Keratinocyte (primary cell): ENCODE measurements at regions not wholly inside any gene's neighbourhood (a gene's known extent, or its start where the extent isn't known, plus 50 kb on each side); places are given as distances from the start of the nearest gene placed in this dataset.

Source experiments
- DNase-seq: peaks from one replicate; pipeline ENCODE4 v3.0.0-alpha.2; 2011; ENCODE audit warnings: low read depth, missing footprints, low spot score
- FAIRE-seq: peaks from 2 replicates; lab custom pipeline; 2011; peaks lifted over from hg19 to GRCh38; lab: Jason Lieb, UNC
- H2AFZ ChIP-seq: 2 replicates; pipeline ENCODE4 v1.6.0; 2012; ENCODE audit warnings: low read length, control low read depth, inconsistent platforms; ENCODE audit not compliant: control insufficient read depth
- H3K27ac ChIP-seq: 2 replicates; pipeline ENCODE4 v1.5.1; 2011; ENCODE audit warnings: low read length; ENCODE audit not compliant: control insufficient read depth, insufficient read depth
- H3K27me3 ChIP-seq: 3 replicates; pipeline ENCODE4 v1.6.0; 2011; ENCODE audit warnings: low read length; ENCODE audit not compliant: control insufficient read depth, insufficient read depth; ENCODE audit errors: extremely low read depth
- H3K36me3 ChIP-seq, 2 experiments: 2 replicates in 1 of 2; 3 replicates in 1 of 2; pipeline ENCODE4 v1.5.1; 2011; ENCODE audit warnings: low read length in 2 of 2, mild to moderate bottlenecking in 1 of 2; ENCODE audit not compliant: control insufficient read depth in 2 of 2, insufficient read depth in 2 of 2; ENCODE audit errors: extremely low read depth in 1 of 2
- H3K4me1 ChIP-seq: 3 replicates; pipeline ENCODE4 v1.5.1; 2011; ENCODE audit warnings: low read length; ENCODE audit not compliant: control insufficient read depth, insufficient read depth; ENCODE audit errors: extremely low read depth
- H3K4me2 ChIP-seq: 3 replicates; pipeline ENCODE4 v1.6.0; 2011; ENCODE audit warnings: low read depth, low read length; ENCODE audit not compliant: control insufficient read depth, insufficient read depth; ENCODE audit errors: extremely low read depth
- H3K4me3 ChIP-seq, 3 experiments: fragments of 200-600 bp in 1 of 3; sonication (generic) in 1 of 3; 2 replicates in 2 of 3; 3 replicates in 1 of 3; pipeline ENCODE4 v1.5.1; 2011 to 2016; ENCODE audit warnings: low read length in 3 of 3, mild to moderate bottlenecking in 3 of 3, control low read depth in 2 of 3, inconsistent platforms in 1 of 3, low read depth in 1 of 3, mixed read lengths in 1 of 3, mixed run types in 1 of 3, moderate library complexity in 1 of 3; ENCODE audit not compliant: control insufficient read depth in 2 of 3, insufficient read depth in 2 of 3; ENCODE audit errors: extremely low read depth in 1 of 3
- H3K79me2 ChIP-seq: 2 replicates; pipeline ENCODE4 v1.6.0; 2012; ENCODE audit warnings: low read length; ENCODE audit not compliant: control insufficient read depth, insufficient read depth
- H3K9ac ChIP-seq: 3 replicates; pipeline ENCODE4 v1.6.0; 2011; ENCODE audit warnings: low read length; ENCODE audit not compliant: control insufficient read depth, insufficient read depth; ENCODE audit errors: extremely low read depth
- H3K9me1 ChIP-seq: 3 replicates; pipeline ENCODE4 v1.6.0; 2011; ENCODE audit warnings: low read length; ENCODE audit not compliant: control insufficient read depth, insufficient read depth; ENCODE audit errors: extremely low read depth
- H3K9me3 ChIP-seq: 2 replicates; pipeline ENCODE4 v1.5.1; 2012; ENCODE audit warnings: low read depth, low read length; ENCODE audit not compliant: control insufficient read depth
- H4K20me1 ChIP-seq: 3 replicates; pipeline ENCODE4 v1.6.0; 2011; ENCODE audit warnings: low read length; ENCODE audit not compliant: control insufficient read depth, insufficient read depth; ENCODE audit errors: extremely low read depth
- EZH2 ChIP-seq: IDR thresholded peaks from one replicate; pipeline ENCODE4 v1.6.1; 2012; ENCODE audit warnings: inconsistent platforms, mild to moderate bottlenecking, low read length, moderate library complexity
- dilution Hi-C: fragments of 300-500 bp; cut with MboI; formaldehyde crosslinking; loops from one replicate; pipeline ENCODE4 v1.7.0; 2020; ENCODE audit warnings: low sequenced_read_pairs; ENCODE audit not compliant: extremely low pct_ligation_motif_present
- TF ChIP-seq, protein P1 (sequence below), 3 experiments: IDR thresholded peaks in 1 of 3; conservative IDR thresholded peaks in 1 of 3; optimal IDR thresholded peaks in 1 of 3; 2 replicates in 2 of 3; 3 replicates in 1 of 3; pipeline versions ENCODE3 to v1.5.1; 2011; ENCODE audit warnings: low read length in 3 of 3, mild to moderate bottlenecking in 3 of 3, moderate library complexity in 2 of 3, control low read depth in 1 of 3, inconsistent platforms in 1 of 3; ENCODE audit not compliant: insufficient read depth in 2 of 3; ENCODE audit errors: extremely low read depth in 1 of 3

DNA sequence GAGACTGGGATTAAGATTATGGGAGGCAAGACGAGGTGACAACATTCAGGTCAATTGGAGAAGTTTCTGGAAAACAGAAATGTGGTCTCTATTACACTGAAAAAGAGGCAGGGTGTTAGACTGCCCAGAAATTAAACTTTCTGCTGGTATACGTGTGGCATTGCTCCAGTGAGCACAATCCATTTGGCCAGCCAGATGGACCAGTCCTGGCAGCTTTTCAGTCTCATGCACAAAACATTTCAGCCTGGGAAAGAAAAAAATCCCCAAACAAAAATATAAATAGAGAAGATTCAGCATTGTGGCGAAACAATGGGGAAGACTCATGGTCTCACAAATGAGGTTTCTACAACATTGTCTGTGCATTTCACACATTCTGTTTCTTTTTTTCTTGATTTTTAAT, 113.9 kb downstream of the HNMT start:
- H3K27ac ChIP-seq = no peak overlapping the region
- FAIRE-seq (no peak), DNase-seq (no peak)
- H3K4me3 ChIP-seq = no peak overlapping the region
- H3K4me1 ChIP-seq = peaks cover 9% of the 10 kb centered on the region
- H3K9me1 ChIP-seq = no peaks in the 10 kb centered on the region
- H3K27me3 ChIP-seq = no peaks in the 10 kb centered on the region
- H3K9ac ChIP-seq = no peak overlapping the region
- no peaks in the 10 kb centered on the region for H3K79me2 ChIP-seq
- dilution Hi-C loops = no loop called here
- H3K4me2 ChIP-seq = no peak overlapping the region
- no peaks in the 10 kb centered on the region for H3K9me3 ChIP-seq
- TF ChIP-seq, protein P1, sequence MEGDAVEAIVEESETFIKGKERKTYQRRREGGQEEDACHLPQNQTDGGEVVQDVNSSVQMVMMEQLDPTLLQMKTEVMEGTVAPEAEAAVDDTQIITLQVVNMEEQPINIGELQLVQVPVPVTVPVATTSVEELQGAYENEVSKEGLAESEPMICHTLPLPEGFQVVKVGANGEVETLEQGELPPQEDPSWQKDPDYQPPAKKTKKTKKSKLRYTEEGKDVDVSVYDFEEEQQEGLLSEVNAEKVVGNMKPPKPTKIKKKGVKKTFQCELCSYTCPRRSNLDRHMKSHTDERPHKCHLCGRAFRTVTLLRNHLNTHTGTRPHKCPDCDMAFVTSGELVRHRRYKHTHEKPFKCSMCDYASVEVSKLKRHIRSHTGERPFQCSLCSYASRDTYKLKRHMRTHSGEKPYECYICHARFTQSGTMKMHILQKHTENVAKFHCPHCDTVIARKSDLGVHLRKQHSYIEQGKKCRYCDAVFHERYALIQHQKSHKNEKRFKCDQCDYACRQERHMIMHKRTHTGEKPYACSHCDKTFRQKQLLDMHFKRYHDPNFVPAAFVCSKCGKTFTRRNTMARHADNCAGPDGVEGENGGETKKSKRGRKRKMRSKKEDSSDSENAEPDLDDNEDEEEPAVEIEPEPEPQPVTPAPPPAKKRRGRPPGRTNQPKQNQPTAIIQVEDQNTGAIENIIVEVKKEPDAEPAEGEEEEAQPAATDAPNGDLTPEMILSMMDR (optimal IDR thresholded peaks at IDR 0.05 in 1 of 3, IDR thresholded peaks at IDR 0.05 in 1 of 3, conservative IDR thresholded peaks at IDR 0.05 in 1 of 3; ENCODE audit: extremely low read depth in 1 of 3, insufficient read depth in 2 of 3, low read length in 3 of 3) = no peak
- no peak for TF ChIP-seq EZH2
- no peaks in the 10 kb centered on the region for H3K36me3 ChIP-seq
- H4K20me1 ChIP-seq = no peaks in the 10 kb centered on the region
- H2AFZ ChIP-seq = no peak overlapping the region

DNA sequence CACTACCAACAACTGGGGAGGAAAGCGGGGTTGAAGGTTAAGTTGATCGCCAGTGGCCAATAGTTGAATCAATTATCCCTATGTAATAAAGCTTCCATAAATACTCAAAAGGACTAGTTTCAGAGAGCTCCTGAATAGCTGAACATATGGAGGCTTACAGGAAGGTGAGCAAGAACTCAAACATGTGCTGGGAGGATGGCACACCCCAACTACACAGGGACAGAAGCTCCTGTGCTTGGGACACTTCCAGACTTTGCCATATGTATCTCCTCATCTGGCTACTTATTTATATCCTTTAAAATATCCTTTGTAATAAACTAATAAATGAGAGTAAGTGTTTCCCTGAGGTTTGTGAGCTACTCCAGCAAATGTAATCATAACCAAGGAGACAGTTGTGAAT, 115.7 kb downstream of the HNMT start:
- no peak overlapping the region for H3K4me3 ChIP-seq
- H3K9me1 ChIP-seq = no peaks in the 10 kb centered on the region
- FAIRE-seq = peak; percentile 84
- dilution Hi-C loops = no loop called here
- H3K27ac ChIP-seq = no peak overlapping the region
- no peaks in the 10 kb centered on the region for H3K27me3 ChIP-seq
- H3K9ac ChIP-seq = no peak overlapping the region
- DNase-seq = no peak
- TF ChIP-seq EZH2 = no peak
- TF ChIP-seq, protein P1 (optimal IDR thresholded peaks at IDR 0.05 in 1 of 3, IDR thresholded peaks at IDR 0.05 in 1 of 3, conservative IDR thresholded peaks at IDR 0.05 in 1 of 3; ENCODE audit: extremely low read depth in 1 of 3, insufficient read depth in 2 of 3, low read length in 3 of 3) = no peak
- H4K20me1 ChIP-seq = no peaks in the 10 kb centered on the region
- no peaks in the 10 kb centered on the region for H3K79me2 ChIP-seq
- H3K9me3 ChIP-seq = no peaks in the 10 kb centered on the region
- H3K4me1 ChIP-seq = peaks cover 7% of the 10 kb centered on the region
- H2AFZ ChIP-seq = peak overlapping the region; percentile 17
- no peaks in the 10 kb centered on the region for H3K36me3 ChIP-seq
- H3K4me2 ChIP-seq = no peak overlapping the region
